GM19025 (cell line): ENCODE measurements at regions not wholly inside any gene's neighbourhood (a gene's known extent, or its start where the extent isn't known, plus 50 kb on each side); places are given as distances from the start of the nearest gene placed in this dataset.
"Not testable (repeated sequence)": the region's sequence is repeated elsewhere in the genome, so short reads cannot be mapped to it uniquely, and the experiment has no call there.

Experiments used
- ATAC-seq: cut with Tn5 transposase; IDR thresholded peaks from one replicate; pipeline ENCODE4 v1.9.1; 2021; ENCODE audit warnings: mild to moderate bottlenecking, low read depth, moderate library complexity; ENCODE audit not compliant: unreplicated experiment

- no peak for ATAC-seq
Observed at GRCh38 chr6:40888456-40888990, 150.5 kb downstream of the UNC5CL start.

GRCh38 chr6:40887792-40888340 lies 151.2 kb downstream of the UNC5CL start:
- no peak for ATAC-seq

GRCh38 chr6:40887079-40887791 lies 151.8 kb downstream of the UNC5CL start:
- ATAC-seq, result no peak

GRCh38 chr6:40885139-40885774 lies 153.8 kb downstream of the UNC5CL start:
- ATAC-seq, result no peak

GRCh38 chr6:40882323-40882997 lies 156.6 kb downstream of the UNC5CL start:
- ATAC-seq, result no peak

- no peak for ATAC-seq
Observed at GRCh38 chr6:40881501-40881900, 157.5 kb downstream of the UNC5CL start.

- no peak for ATAC-seq
Observed at GRCh38 chr6:40880906-40881305, 158.1 kb downstream of the UNC5CL start.

- no peak for ATAC-seq
Observed at GRCh38 chr6:40879169-40879568, 159.9 kb downstream of the UNC5CL start.

- ATAC-seq, result no peak
Observed at GRCh38 chr6:40877362-40877761, 161.7 kb downstream of the UNC5CL start.

- no peak for ATAC-seq
Observed at GRCh38 chr6:40876336-40876735, 162.7 kb downstream of the UNC5CL start.

- ATAC-seq, result no peak
Observed at GRCh38 chr6:40874495-40874894, 164.5 kb downstream of the UNC5CL start.

GRCh38 chr6:40871424-40871823 lies 167.6 kb downstream of the UNC5CL start:
- no peak for ATAC-seq

- not testable (repeated sequence) for ATAC-seq
Observed at GRCh38 chr6:40868089-40868865, 170.7 kb downstream of the UNC5CL start.

- ATAC-seq, result not testable (repeated sequence)
Observed at GRCh38 chr6:40867527-40867926, 171.5 kb downstream of the UNC5CL start.

GRCh38 chr6:40865259-40865658 lies 173.8 kb downstream of the UNC5CL start:
- ATAC-seq, result not testable (repeated sequence)

- ATAC-seq, result no peak
Observed at GRCh38 chr6:40860443-40860842, 178.6 kb downstream of the UNC5CL start.

- ATAC-seq, result no peak
Observed at GRCh38 chr6:40856271-40856670, 182.8 kb downstream of the UNC5CL start.

GRCh38 chr6:40855168-40855880 lies 183.7 kb downstream of the UNC5CL start:
- ATAC-seq, result no peak

GRCh38 chr6:40854592-40854991 lies 184.4 kb downstream of the UNC5CL start:
- no peak for ATAC-seq
